IMR-90 (cell line): ENCODE measurements at regions not wholly inside any gene's neighbourhood (a gene's known extent, or its start where the extent isn't known, plus 50 kb on each side); places are given as distances from the start of the nearest gene placed in this dataset.

ENCODE experiments used
- ATAC-seq: fragments of 200-7000 bp; cut with Tn5 transposase; 2 replicates; pipeline ENCODE4 v1.9.1; 2020; ENCODE audit warnings: low read depth, mild to moderate bottlenecking, moderate library complexity
- BruUV-seq: library from RNA; stranded (reverse); fragments of 400-500 nt; replicated peaks from 2 replicates; lab custom pipeline; 2021; lab: Mats Ljungman, UMichigan
- CTCF ChIA-PET: fragments of 300-600 bp; formaldehyde crosslinking; extraction: SDS; loops from one replicate; lab custom pipeline; 2021; ENCODE audit warnings: antibody characterized with exemption; lab: Yijun Ruan, JAX
- POLR2A ChIA-PET: fragments of 300-600 bp; sonication (Branson Sonifier 250); formaldehyde crosslinking; loops from one replicate; lab custom pipeline; 2022; ENCODE audit warnings: antibody characterized with exemption; ENCODE audit not compliant: unreplicated experiment; lab: Charles Lee
- DNase-seq: peaks from one replicate; pipeline ENCODE4 v3.0.0; 2013
- H2AFZ ChIP-seq: replicated peaks from 2 replicates; pipeline ENCODE3; 2013; ENCODE audit warnings: low read length, mild to moderate bottlenecking; ENCODE audit not compliant: poor library complexity
- H2AK5ac ChIP-seq: 2 replicates; pipeline ENCODE4 v1.6.1; 2013; ENCODE audit warnings: low read depth, low read length, inconsistent platforms
- H2AK9ac ChIP-seq: replicated peaks from 2 replicates; pipeline ENCODE3; 2013; ENCODE audit warnings: mild to moderate bottlenecking, low read depth, low read length, moderate library complexity; ENCODE audit not compliant: poor library complexity
- H2BK120ac ChIP-seq: 2 replicates; pipeline ENCODE4 v1.6.1; 2013; ENCODE audit warnings: low read depth, low read length, inconsistent platforms
- H2BK15ac ChIP-seq: 3 replicates; pipeline ENCODE4 v1.6.1; 2013; ENCODE audit warnings: low read depth, low read length, inconsistent platforms
- H2BK20ac ChIP-seq: 2 replicates; pipeline ENCODE4 v1.6.1; 2013; ENCODE audit warnings: low read depth, mild to moderate bottlenecking, inconsistent platforms, low read length, moderate library complexity
- H2BK5ac ChIP-seq: 2 replicates; pipeline ENCODE4 v1.6.1; 2013; ENCODE audit warnings: mild to moderate bottlenecking, low read depth, low read length, inconsistent platforms; ENCODE audit not compliant: poor library complexity, severe bottlenecking
- H3K14ac ChIP-seq: replicated peaks from 2 replicates; pipeline ENCODE4 v1.6.1; 2013; ENCODE audit warnings: low read depth, low read length, inconsistent platforms
- H3K18ac ChIP-seq: 2 replicates; pipeline ENCODE4 v1.6.1; 2013; ENCODE audit warnings: low read depth, low read length, control low read depth
- H3K23ac ChIP-seq: 2 replicates; pipeline ENCODE4 v1.6.1; 2013; ENCODE audit warnings: low read depth, low read length, inconsistent platforms
- H3K27ac ChIP-seq: 2 replicates; pipeline ENCODE4 v1.5.1; 2013; ENCODE audit warnings: mild to moderate bottlenecking, control low read depth, low read length; ENCODE audit not compliant: insufficient read depth
- H3K27me3 ChIP-seq: 2 replicates; pipeline ENCODE4 v1.6.1; 2013; ENCODE audit warnings: low read length; ENCODE audit not compliant: control insufficient read depth, insufficient read depth
- H3K36me3 ChIP-seq: 2 replicates; pipeline ENCODE4 v1.6.1; 2013; ENCODE audit warnings: low read length, mixed read lengths; ENCODE audit not compliant: control insufficient read depth, insufficient read depth
- H3K4ac ChIP-seq: 2 replicates; pipeline ENCODE4 v1.6.1; 2013; ENCODE audit warnings: low read depth, low read length, inconsistent platforms
- H3K4me1 ChIP-seq: 2 replicates; pipeline ENCODE4 v1.6.1; 2013; ENCODE audit warnings: low read length, mixed read lengths; ENCODE audit not compliant: control insufficient read depth, insufficient read depth
- H3K4me2 ChIP-seq: 2 replicates; pipeline ENCODE4 v1.6.1; 2013; ENCODE audit warnings: low read depth, mild to moderate bottlenecking, control low read depth, low read length, moderate library complexity
- H3K4me3 ChIP-seq: 2 replicates; pipeline ENCODE4 v1.5.1; 2013; ENCODE audit warnings: low read depth, mild to moderate bottlenecking, control low read depth, low read length, moderate library complexity; ENCODE audit not compliant: insufficient read depth
- H3K56ac ChIP-seq: 2 replicates; pipeline ENCODE4 v1.6.1; 2013; ENCODE audit warnings: low read length, inconsistent platforms; ENCODE audit not compliant: insufficient read depth; ENCODE audit errors: extremely low read depth
- H3K79me1 ChIP-seq, 2 experiments: 2 replicates each; pipeline ENCODE4 v1.6.1; 2013; ENCODE audit warnings: low read length in 2 of 2, inconsistent platforms in 1 of 2, low read depth in 1 of 2
- H3K9ac ChIP-seq: 2 replicates; pipeline ENCODE4 v1.6.1; 2013; ENCODE audit warnings: low read depth, low read length, control low read depth
- H3K9me1 ChIP-seq: 2 replicates; pipeline ENCODE4 v1.6.1; 2013; ENCODE audit warnings: low read length, inconsistent platforms; ENCODE audit not compliant: insufficient read depth
- H3K9me3 ChIP-seq: 2 replicates; pipeline ENCODE4 v1.6.1; 2013; ENCODE audit warnings: low read length; ENCODE audit not compliant: control insufficient read depth, insufficient read depth
- H4K20me1 ChIP-seq: 2 replicates; pipeline ENCODE4 v1.6.1; 2013; ENCODE audit warnings: low read length, inconsistent platforms; ENCODE audit not compliant: insufficient read depth
- H4K5ac ChIP-seq: 2 replicates; pipeline ENCODE4 v1.6.1; 2013; ENCODE audit warnings: mild to moderate bottlenecking, low read depth, low read length, control low read depth
- H4K8ac ChIP-seq, 2 experiments: 2 replicates each; pipeline ENCODE4 v1.6.1; 2013; ENCODE audit warnings: low read depth in 2 of 2, low read length in 2 of 2, control low read depth in 1 of 2, inconsistent platforms in 1 of 2
- H4K91ac ChIP-seq: 2 replicates; pipeline ENCODE4 v1.6.1; 2013; ENCODE audit warnings: low read depth, low read length, inconsistent platforms; ENCODE audit not compliant: insufficient read depth
- CEBPB ChIP-seq: IDR thresholded peaks from 2 replicates; pipeline ENCODE4 v1.6.1; 2012; ENCODE audit warnings: low read depth, low read length, improper control_type of control experiment
- NFE2L2 ChIP-seq: fragments of 150-350 bp; IDR thresholded peaks from 2 replicates; pipeline ENCODE4 v1.6.1; 2016; ENCODE audit warnings: low read depth, mild to moderate bottlenecking, low read length
- POLR2A ChIP-seq: IDR thresholded peaks from 2 replicates; pipeline ENCODE4 v1.6.1; 2012; ENCODE audit warnings: mild to moderate bottlenecking, low read depth, low read length
- RAD21 ChIP-seq: IDR thresholded peaks from 2 replicates; pipeline ENCODE4 v1.6.1; 2012; ENCODE audit warnings: low read length, improper control_type of control experiment
- SMC3 ChIP-seq: fragments of 150-350 bp; IDR thresholded peaks from 2 replicates; pipeline ENCODE4 v1.6.1; 2016; ENCODE audit warnings: low read depth, mild to moderate bottlenecking, antibody characterized with exemption, low read length, moderate library complexity
- WGBS, 2 experiments: methylation state at CpG; one replicate each; pipeline versions ENCODE4 v1.1.5 to v1.1.7; 2013; ENCODE audit warnings: missing lambda C conversion rate in 2 of 2; ENCODE audit not compliant: insufficient read length in 1 of 2; ENCODE audit errors: extremely low coverage in 2 of 2; 5-methylcytosine and 5-hydroxymethylcytosine counted together
- dilution Hi-C: fragments of 300-500 bp; cut with HindIII; formaldehyde crosslinking; loops from one replicate; pipeline ENCODE4 v1.14.3; 2018; ENCODE audit warnings: low sequenced_read_pairs; ENCODE audit not compliant: unreplicated experiment
- in situ Hi-C: fragments of 300-500 bp; cut with MboI; formaldehyde crosslinking; loops from 3 replicates; pipeline ENCODE4 v1.14.3; 2019; ENCODE audit warnings: low sequenced_read_pairs, inconsistent platforms, mixed read lengths
- intact Hi-C: fragments of 100-400 bp; cut with micrococcal nuclease; formaldehyde crosslinking; loops from 2 replicates; pipeline ENCODE4 v1.10.0; 2022
- TF ChIP-seq, protein P1 (sequence below): conservative IDR thresholded peaks from 2 replicates; pipeline ENCODE4 v1.5.1; 2012; ENCODE audit warnings: mild to moderate bottlenecking, low read depth, low read length, improper control_type of control experiment

DNA sequence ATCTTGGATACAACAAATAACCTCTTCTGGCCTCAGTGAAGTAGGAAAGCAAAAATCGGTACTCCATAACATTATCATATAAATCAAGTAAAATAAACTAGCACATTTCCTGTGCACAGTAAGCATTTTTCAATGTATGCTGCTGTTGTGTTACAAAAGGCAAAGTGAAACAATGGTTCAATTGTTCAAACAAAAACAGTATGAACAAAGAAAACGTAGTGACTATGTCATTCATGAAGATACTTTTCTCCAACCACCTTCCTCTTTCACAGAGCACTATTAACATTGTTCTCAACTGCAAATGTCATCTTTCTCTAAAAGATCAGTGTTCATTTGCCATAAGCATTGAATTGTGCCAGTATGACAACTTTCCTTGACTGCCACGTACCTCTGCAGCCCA lies 318.6 kb upstream of the PRDM1 start:
- no TSS peak for BruUV-seq
- Histone ChIP-seq H2BK15ac (no peak overlapping the region), H2AK5ac (no peak overlapping the region; the same call in 1 of the 2 replicates), H3K4me3 (no peak overlapping the region), H4K5ac (no peak overlapping the region), H3K4ac (no peak overlapping the region), H4K8ac (no peak overlapping the region), H3K9me3 (no peaks in the 10 kb centered on the region), H3K23ac (no peak overlapping the region), H2AFZ (no peak overlapping the region), H4K91ac (no peak overlapping the region), H2BK120ac (no peak overlapping the region), H2AK9ac (no peak overlapping the region), H3K27ac (no peak overlapping the region), H2BK20ac (no peak overlapping the region), H3K9ac (no peak overlapping the region), H3K79me1 (no peaks in the 10 kb centered on the region), H3K14ac (no peak overlapping the region), H3K4me2 (no peak overlapping the region), H3K4me1 (no peaks in the 10 kb centered on the region; the same call in 1 of the 2 replicates), H2BK5ac (no peak overlapping the region), H3K27me3 (no peaks in the 10 kb centered on the region), H3K36me3 (no peaks in the 10 kb centered on the region), H3K56ac (no peak overlapping the region), H4K20me1 (no peaks in the 10 kb centered on the region), H3K9me1 (no peaks in the 10 kb centered on the region), H3K18ac (no peak overlapping the region)
- no CpG with 5 or more reads among the region's 3 CpGs for WGBS, 2 experiments
- TF ChIP-seq NFE2L2 (no peak), RAD21 (no peak), POLR2A (no peak), SMC3 (no peak), CEBPB (no peak)
- TF ChIP-seq, protein P1, sequence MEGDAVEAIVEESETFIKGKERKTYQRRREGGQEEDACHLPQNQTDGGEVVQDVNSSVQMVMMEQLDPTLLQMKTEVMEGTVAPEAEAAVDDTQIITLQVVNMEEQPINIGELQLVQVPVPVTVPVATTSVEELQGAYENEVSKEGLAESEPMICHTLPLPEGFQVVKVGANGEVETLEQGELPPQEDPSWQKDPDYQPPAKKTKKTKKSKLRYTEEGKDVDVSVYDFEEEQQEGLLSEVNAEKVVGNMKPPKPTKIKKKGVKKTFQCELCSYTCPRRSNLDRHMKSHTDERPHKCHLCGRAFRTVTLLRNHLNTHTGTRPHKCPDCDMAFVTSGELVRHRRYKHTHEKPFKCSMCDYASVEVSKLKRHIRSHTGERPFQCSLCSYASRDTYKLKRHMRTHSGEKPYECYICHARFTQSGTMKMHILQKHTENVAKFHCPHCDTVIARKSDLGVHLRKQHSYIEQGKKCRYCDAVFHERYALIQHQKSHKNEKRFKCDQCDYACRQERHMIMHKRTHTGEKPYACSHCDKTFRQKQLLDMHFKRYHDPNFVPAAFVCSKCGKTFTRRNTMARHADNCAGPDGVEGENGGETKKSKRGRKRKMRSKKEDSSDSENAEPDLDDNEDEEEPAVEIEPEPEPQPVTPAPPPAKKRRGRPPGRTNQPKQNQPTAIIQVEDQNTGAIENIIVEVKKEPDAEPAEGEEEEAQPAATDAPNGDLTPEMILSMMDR = no peak
- ATAC-seq = no peak
- ChIA-PET CTCF (no interaction called here), POLR2A (no interaction called here)
- dilution Hi-C loops (no loop called here), in situ Hi-C loops (no loop called here), intact Hi-C loops (no loop called here)
- no peak for DNase-seq
